Nephron (organoid): ENCODE measurements at regions not wholly inside any gene's neighbourhood (a gene's known extent, or its start where the extent isn't known, plus 50 kb on each side); places are given as distances from the start of the nearest gene placed in this dataset.

Experiments used
- H3K27ac Mint-ChIP-seq, 3 experiments: 2 replicates each; pipeline ENCODE4 v1.8.0; 2020; ENCODE audit warnings: mixed read lengths in 3 of 3, mild to moderate bottlenecking in 2 of 3, moderate library complexity in 1 of 3
- H3K27me3 Mint-ChIP-seq: 2 replicates; pipeline ENCODE4 v1.8.0; 2021; ENCODE audit warnings: low read depth, mild to moderate bottlenecking, moderate library complexity, mixed read lengths
- H3K36me3 Mint-ChIP-seq: 2 replicates; pipeline ENCODE4 v1.8.0; 2020; ENCODE audit warnings: low read depth, mixed read lengths
- H3K4me1 Mint-ChIP-seq: 2 replicates; pipeline ENCODE4 v1.8.0; 2020; ENCODE audit warnings: mixed read lengths
- H3K4me3 Mint-ChIP-seq, 3 experiments: 2 replicates each; pipeline ENCODE4 v1.8.0; 2020; ENCODE audit warnings: mild to moderate bottlenecking in 3 of 3, mixed read lengths in 3 of 3, moderate library complexity in 2 of 3
- H3K9me3 Mint-ChIP-seq: 2 replicates; pipeline ENCODE4 v1.8.0; 2020; ENCODE audit warnings: mixed read lengths
- TF ChIP-seq, protein P1 (sequence below), 3 experiments: fragments of 200-600 bp; sonication (generic); IDR thresholded peaks; one replicate each; pipeline ENCODE4 v1.5.0; 2021; ENCODE audit warnings: antibody characterized with exemption in 3 of 3; ENCODE audit not compliant: unreplicated experiment in 3 of 3

DNA sequence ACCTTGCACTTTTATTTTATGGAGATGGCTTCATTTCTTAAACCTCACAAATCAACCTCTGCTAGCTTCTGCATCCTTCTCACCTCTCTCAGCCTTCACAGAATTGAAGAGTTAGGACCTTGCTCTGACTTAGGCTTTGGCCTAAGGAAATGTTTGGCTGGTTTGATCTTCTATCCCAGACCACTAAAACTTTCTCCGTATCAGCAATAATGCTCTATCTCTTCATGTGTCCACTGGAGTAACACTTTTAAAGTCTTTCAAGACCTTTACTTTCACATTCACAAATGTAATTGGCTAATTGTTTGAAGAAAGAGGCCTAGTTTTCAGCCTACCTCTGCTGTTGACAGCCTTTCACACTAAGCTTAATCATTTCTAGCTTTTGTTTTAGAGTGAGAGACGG lies 212.9 kb downstream of the TTLL2 start:
- Mint-ChIP-seq H3K36me3 (peaks cover 10% of the 10 kb centered on the region), H3K27ac (no peak overlapping the region), H3K9me3 (peaks cover 19% of the 10 kb centered on the region), H3K4me3 (no peak overlapping the region), H3K27me3 (peaks cover under 1% of the 10 kb centered on the region), H3K4me1 (peaks cover 17% of the 10 kb centered on the region)
- TF ChIP-seq, protein P1, sequence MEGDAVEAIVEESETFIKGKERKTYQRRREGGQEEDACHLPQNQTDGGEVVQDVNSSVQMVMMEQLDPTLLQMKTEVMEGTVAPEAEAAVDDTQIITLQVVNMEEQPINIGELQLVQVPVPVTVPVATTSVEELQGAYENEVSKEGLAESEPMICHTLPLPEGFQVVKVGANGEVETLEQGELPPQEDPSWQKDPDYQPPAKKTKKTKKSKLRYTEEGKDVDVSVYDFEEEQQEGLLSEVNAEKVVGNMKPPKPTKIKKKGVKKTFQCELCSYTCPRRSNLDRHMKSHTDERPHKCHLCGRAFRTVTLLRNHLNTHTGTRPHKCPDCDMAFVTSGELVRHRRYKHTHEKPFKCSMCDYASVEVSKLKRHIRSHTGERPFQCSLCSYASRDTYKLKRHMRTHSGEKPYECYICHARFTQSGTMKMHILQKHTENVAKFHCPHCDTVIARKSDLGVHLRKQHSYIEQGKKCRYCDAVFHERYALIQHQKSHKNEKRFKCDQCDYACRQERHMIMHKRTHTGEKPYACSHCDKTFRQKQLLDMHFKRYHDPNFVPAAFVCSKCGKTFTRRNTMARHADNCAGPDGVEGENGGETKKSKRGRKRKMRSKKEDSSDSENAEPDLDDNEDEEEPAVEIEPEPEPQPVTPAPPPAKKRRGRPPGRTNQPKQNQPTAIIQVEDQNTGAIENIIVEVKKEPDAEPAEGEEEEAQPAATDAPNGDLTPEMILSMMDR (IDR thresholded peaks at IDR 0.05; ENCODE audit: unreplicated experiment in 3 of 3) = no peak

DNA sequence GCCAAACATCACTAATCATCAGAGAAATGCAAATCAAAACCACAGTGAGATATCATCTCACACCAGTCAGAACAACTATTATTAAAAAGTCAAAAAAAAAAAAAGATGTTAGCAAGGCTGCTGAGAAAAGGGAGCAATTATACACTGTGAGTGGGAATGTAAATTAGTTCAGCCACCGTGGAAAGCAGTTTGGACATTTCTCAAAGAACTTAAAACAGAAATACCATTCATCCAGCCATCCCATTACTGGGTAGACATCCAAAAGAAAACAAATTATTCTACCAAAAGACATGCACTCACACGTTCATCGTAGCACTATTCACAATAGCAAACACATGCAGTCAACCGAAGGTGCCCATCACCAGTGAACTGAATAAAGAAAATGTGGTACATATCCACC lies 213.9 kb downstream of the TTLL2 start:
- Mint-ChIP-seq H3K9me3 (peaks cover 19% of the 10 kb centered on the region), H3K36me3 (peaks cover 10% of the 10 kb centered on the region), H3K4me3 (no peak overlapping the region), H3K4me1 (peaks cover 18% of the 10 kb centered on the region), H3K27ac (peak overlapping the region in 2 of 3 experiments; percentile 16 to 22), H3K27me3 (no peaks in the 10 kb centered on the region)
- TF ChIP-seq, protein P1 (IDR thresholded peaks at IDR 0.05; ENCODE audit: unreplicated experiment in 3 of 3) = no peak

DNA sequence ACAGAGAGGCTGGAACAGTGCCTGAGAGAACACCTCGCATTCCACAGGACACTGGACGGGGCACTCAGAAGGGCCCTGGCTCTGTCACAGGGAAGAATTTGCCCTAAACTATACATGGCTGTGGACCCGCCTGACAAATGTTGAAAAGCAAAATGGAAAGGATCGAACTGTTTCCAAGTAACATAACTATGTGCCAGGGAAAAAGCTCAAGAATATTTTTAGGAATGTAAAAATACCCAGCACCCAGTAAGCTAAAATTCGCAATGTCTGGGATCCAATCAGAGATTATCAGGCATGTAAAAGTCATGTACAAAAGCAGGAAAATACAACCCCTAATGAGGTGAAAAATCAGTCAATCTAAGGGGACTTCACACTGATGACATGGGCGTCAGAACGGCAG lies 215.9 kb downstream of the TTLL2 start:
- TF ChIP-seq, protein P1 (IDR thresholded peaks at IDR 0.05; ENCODE audit: unreplicated experiment in 3 of 3) = no peak
- H3K27me3 Mint-ChIP-seq = no peaks in the 10 kb centered on the region
- peaks cover 10% of the 10 kb centered on the region for H3K36me3 Mint-ChIP-seq
- peaks cover 19% of the 10 kb centered on the region for H3K9me3 Mint-ChIP-seq
- H3K4me1 Mint-ChIP-seq = peaks cover 28% of the 10 kb centered on the region
- no peak overlapping the region for H3K27ac Mint-ChIP-seq
- H3K4me3 Mint-ChIP-seq = no peak overlapping the region

DNA sequence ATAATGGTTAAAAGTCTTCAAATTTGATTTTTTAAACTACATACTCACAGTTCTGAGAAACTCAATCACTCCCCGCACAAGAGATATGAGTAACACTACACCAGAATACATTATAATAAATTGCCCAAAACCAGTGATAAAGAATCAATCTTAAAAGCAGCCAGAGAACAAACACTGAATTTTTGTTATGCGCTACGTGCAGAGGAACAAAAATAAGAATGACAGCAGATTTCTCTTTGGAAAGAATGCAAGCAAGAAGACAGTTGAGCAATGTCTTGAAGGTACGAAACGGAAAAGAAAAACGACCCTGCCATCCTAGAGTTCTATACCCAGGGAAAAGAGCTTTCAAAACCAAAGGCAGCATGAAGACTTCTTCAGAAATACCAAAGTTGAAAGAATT lies 216.7 kb downstream of the TTLL2 start:
- Mint-ChIP-seq H3K27me3 (no peaks in the 10 kb centered on the region), H3K4me1 (peaks cover 32% of the 10 kb centered on the region), H3K9me3 (peaks cover 19% of the 10 kb centered on the region), H3K27ac (no peak overlapping the region), H3K36me3 (peaks cover 10% of the 10 kb centered on the region), H3K4me3 (no peak overlapping the region)
- TF ChIP-seq, protein P1 (IDR thresholded peaks at IDR 0.05; ENCODE audit: unreplicated experiment in 3 of 3) = no peak

DNA sequence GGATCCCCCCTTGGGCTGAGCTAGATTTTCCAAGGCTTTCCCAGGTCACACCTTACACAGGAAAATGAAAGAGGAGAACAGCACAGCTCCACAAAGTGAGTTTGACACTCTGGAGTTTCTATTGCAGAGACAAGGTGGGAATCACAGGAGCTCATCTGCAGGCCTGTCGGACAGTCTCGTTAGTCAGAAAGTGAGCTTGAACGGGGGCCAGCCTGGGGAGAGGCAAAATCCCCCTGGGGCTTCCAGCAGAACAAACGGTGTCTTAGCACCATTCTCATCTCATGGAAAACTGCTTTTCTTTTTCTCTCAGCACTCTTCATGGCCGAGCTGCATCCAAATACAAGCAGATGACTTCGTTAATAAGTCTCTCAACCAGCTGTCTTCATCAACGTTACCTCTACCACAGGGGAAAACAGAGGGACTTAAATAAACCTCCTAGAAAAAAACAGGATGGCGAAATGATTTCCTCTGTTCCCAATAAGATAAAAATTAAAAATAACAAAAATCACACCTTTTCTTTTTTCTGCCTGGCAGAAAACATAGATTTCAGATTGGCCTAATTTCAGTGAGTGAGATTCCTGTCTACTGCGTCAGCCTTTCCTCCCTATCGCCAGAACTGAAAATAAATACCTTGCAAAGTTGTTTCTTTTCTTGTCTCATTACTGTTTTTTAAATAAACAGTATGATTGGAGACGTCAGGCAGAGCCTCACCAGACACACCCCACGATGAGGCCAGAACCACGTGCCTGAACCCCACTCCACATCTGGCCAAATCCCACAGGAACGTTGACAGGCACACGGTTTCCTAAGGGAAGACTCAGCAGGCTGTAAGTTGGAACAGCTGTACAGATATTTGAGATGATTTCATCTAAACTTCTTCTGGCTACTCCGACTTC lies 219.0 kb downstream of the TTLL2 start:
- peaks cover 19% of the 10 kb centered on the region for H3K4me1 Mint-ChIP-seq
- H3K4me3 Mint-ChIP-seq = no peak overlapping the region
- TF ChIP-seq, protein P1 (IDR thresholded peaks at IDR 0.05; ENCODE audit: unreplicated experiment in 3 of 3) = no peak
- peaks cover 12% of the 10 kb centered on the region for H3K9me3 Mint-ChIP-seq
- H3K36me3 Mint-ChIP-seq = peaks cover 10% of the 10 kb centered on the region
- peaks cover 4% of the 10 kb centered on the region for H3K27me3 Mint-ChIP-seq
- H3K27ac Mint-ChIP-seq = peak overlapping the region in 2 of 3 experiments; percentile 77 to 86
